GM13977 (cell line): ENCODE measurements at regions not wholly inside any gene's neighbourhood (a gene's known extent, or its start where the extent isn't known, plus 50 kb on each side); places are given as distances from the start of the nearest gene placed in this dataset.
"Not testable (repeated sequence)": the region's sequence is repeated elsewhere in the genome, so short reads cannot be mapped to it uniquely, and the experiment has no call there.

Experiments
- DNase-seq: peaks from one replicate; pipeline ENCODE4 v3.0.0; 2012; ENCODE audit warnings: low spot score
- CTCF ChIP-seq: IDR thresholded peaks from 2 replicates; pipeline ENCODE4 v1.5.1; 2012; ENCODE audit warnings: mild to moderate bottlenecking, control low read depth; ENCODE audit not compliant: insufficient read depth; ENCODE audit errors: extremely low read depth, missing control alignments
- in situ Hi-C: fragments of 300-500 bp; cut with MboI; formaldehyde crosslinking; loops from one replicate; pipeline ENCODE4 v1.12.0; 2022; ENCODE audit warnings: low sequenced_read_pairs, low pct_unique_long_range_greater_than_20kb, mixed read lengths, inconsistent platforms; ENCODE audit not compliant: unreplicated experiment

GRCh38 chr10:25869067-25869591 lies 64.9 kb upstream of the MYO3A start:
- DNase-seq: no peak
- in situ Hi-C loops: no loop called here
- TF ChIP-seq CTCF: no peak

- no peak for DNase-seq
- in situ Hi-C loops: no loop called here
- TF ChIP-seq CTCF: no peak
Observed at GRCh38 chr10:25869609-25870008, 64.4 kb upstream of the MYO3A start.

GRCh38 chr10:25874402-25874801 lies 59.6 kb upstream of the MYO3A start:
- in situ Hi-C loops, DNase-seq: not testable (repeated sequence)

- DNase-seq: peak; percentile 62
- in situ Hi-C loops: no loop called here
- peak; percentile 93 for TF ChIP-seq CTCF
Observed at GRCh38 chr10:25875556-25876165, 58.4 kb upstream of the MYO3A start.

- DNase-seq: no peak
- in situ Hi-C loops: no loop called here
- no peak for TF ChIP-seq CTCF
Observed at GRCh38 chr10:25877296-25877695, 56.7 kb upstream of the MYO3A start.
